Spinal cord (tissue), 9 donors: ENCODE measurements at regions not wholly inside any gene's neighbourhood (a gene's known extent, or its start where the extent isn't known, plus 50 kb on each side); places are given as distances from the start of the nearest gene placed in this dataset.
A peak's percentile ranks its signal among the peaks of the same experiment; 100 is the strongest.

ENCODE experiments used
- DNase-seq, 6 donors: peaks; one replicate each; pipeline versions ENCODE4 v3.0.0 to v3.0.0-alpha.2; 2013 to 2015; ENCODE audit warnings: low spot score in 6 of 6, low read depth in 4 of 6
- H3K27ac ChIP-seq: one replicate; pipeline ENCODE4 v1.5.1; 2013; ENCODE audit warnings: low read depth, low read length, control low read depth
- H3K27me3 ChIP-seq: one replicate; pipeline ENCODE4 v1.6.1; 2013; ENCODE audit warnings: low read length; ENCODE audit not compliant: control insufficient read depth, insufficient read depth
- H3K36me3 ChIP-seq: one replicate; pipeline ENCODE4 v1.6.1; 2013; ENCODE audit warnings: low read length; ENCODE audit not compliant: control insufficient read depth, insufficient read depth
- H3K4me1 ChIP-seq: one replicate; pipeline ENCODE4 v1.6.1; 2013; ENCODE audit warnings: low read length; ENCODE audit not compliant: control insufficient read depth, insufficient read depth
- H3K4me3 ChIP-seq: one replicate; pipeline ENCODE4 v1.5.1; 2013; ENCODE audit warnings: low read depth, low read length, control low read depth
- H3K9me3 ChIP-seq: one replicate; pipeline ENCODE4 v1.6.1; 2013; ENCODE audit warnings: low read length; ENCODE audit not compliant: control insufficient read depth, insufficient read depth
- WGBS: methylation state at CpG from one replicate; pipeline ENCODE4 v1.1.5; 2013; ENCODE audit warnings: missing lambda C conversion rate; ENCODE audit not compliant: insufficient coverage; 5-methylcytosine and 5-hydroxymethylcytosine counted together
- donor health status: healthy.

DNA sequence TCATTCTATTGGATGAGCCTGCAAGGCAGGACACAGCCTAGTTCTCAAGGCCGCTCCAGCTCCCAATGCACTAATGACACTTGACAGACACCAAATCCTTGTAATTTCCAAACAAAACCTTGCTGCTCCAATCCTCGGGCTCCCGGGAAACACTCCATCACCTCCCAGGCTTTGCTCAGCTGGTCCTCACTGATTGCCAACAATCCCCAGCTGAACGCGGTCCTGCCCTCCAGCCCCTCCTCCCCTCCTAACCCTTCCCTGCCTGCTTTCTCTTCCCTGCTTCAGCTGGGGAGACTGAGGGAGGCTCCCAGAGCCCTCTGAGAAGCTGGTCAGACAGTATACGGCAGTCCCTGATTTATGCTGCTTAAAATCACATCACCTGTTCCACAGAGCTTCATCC lies 114.4 kb upstream of the TNR start:
- Histone ChIP-seq H3K4me1 (peaks cover 17% of the 10 kb centered on the region), H3K27me3 (no peaks in the 10 kb centered on the region), H3K4me3 (no peak overlapping the region), H3K27ac (no peak overlapping the region), H3K36me3 (no peaks in the 10 kb centered on the region), H3K9me3 (no peaks in the 10 kb centered on the region)
- 25% methylated on average over 6 of the region's 6 CpGs for WGBS
- peak in 2 of 6 donors; percentile 58 to 70 for DNase-seq

DNA sequence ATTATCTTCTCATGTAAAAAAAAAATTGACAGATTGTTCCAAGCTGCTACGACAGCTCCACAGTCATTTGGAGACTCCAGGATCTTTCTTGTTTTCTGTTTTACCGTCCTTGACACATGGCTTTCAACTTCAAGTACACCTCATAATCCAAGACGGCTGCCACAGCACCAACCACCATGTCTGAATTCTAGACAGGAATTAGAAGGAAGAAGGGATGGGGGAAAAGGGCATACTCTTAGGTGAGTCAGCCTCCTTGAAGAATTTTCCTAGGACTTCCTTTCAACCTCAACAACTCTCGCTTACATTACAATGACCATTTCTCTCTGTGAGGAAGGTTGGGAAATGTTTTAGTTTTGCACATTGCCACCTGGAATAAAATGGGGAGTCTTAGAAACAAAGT lies 110.3 kb upstream of the TNR start:
- Histone ChIP-seq H3K9me3 (no peaks in the 10 kb centered on the region), H3K4me1 (peaks cover 13% of the 10 kb centered on the region), H3K27me3 (no peaks in the 10 kb centered on the region), H3K36me3 (no peaks in the 10 kb centered on the region), H3K27ac (no peak overlapping the region), H3K4me3 (no peak overlapping the region)
- no peak for DNase-seq
- WGBS, result no CpG with 5 or more reads among the region's 4 CpGs

DNA sequence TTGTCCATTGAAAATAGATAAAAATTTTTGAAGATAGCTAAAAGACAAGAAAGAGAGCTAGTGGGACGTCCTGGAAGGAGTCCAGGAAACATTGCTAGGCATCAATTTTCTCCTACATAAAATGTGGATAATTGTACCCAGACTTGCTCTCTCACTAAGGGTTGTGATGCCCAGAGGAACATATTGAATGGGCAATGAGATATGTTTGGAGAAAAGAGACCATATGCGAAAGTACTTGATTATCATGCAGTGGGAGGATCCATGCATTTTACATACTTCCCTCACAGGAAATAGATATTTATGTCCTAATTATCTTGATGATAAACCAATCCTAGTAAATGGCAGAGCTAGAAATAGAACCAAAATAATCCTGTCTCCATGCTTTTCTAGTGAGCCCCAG lies 108.4 kb upstream of the TNR start:
- peak in 2 of 6 donors; percentile 48 to 50 for DNase-seq
- H3K27me3 ChIP-seq, result no peaks in the 10 kb centered on the region
- WGBS, result no CpG with 5 or more reads among the region's 2 CpGs
- no peaks in the 10 kb centered on the region for H3K36me3 ChIP-seq
- peaks cover 6% of the 10 kb centered on the region for H3K4me1 ChIP-seq
- no peak overlapping the region for H3K4me3 ChIP-seq
- H3K9me3 ChIP-seq, result no peaks in the 10 kb centered on the region
- no peak overlapping the region for H3K27ac ChIP-seq

DNA sequence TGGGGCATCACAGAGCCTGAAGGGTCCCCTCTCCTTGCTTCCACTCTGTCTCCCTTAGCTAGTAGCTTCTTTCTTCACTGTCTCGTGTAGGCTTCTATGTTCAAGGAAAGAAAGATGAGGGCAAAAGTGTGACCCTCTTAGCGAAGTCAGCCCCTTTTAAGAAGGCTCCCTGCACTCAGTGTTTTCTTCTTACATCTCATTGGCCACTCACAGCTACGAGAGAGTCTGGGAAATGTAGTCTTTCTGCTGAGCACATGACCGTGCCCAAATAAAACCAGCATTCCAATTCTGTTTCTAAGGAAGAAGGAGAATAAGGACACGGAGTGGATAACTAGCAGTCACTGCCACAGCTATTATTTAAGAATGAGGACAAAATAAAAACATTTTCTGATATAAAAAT lies 104.9 kb upstream of the TNR start:
- H3K36me3 ChIP-seq, result no peaks in the 10 kb centered on the region
- H3K4me1 ChIP-seq, result no peaks in the 10 kb centered on the region
- DNase-seq, result peak in 3 of 6 donors; percentile 32 to 84 (median 72)
- H3K27ac ChIP-seq, result no peak overlapping the region
- H3K27me3 ChIP-seq, result no peaks in the 10 kb centered on the region
- no peak overlapping the region for H3K4me3 ChIP-seq
- H3K9me3 ChIP-seq, result no peaks in the 10 kb centered on the region
- no CpG with 5 or more reads among the region's 5 CpGs for WGBS

DNA sequence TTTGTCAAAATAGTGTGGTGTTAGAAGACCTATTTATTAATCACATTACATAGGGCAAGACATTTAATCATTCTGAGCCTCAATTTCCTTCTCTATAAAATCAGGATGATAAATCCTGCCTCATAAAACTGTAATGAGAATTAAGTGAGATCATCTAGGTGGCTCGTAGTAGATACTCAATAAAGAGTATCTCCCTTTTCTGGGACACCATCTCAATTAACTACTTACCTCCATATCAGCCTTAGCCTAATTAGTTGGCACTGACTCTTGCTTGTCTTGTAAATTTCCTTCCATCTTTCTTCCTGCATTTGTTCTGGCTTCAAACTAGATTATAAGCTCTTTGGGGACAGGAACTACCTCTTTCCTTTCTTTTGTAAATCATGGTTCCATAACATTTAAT lies 102.6 kb upstream of the TNR start:
- Histone ChIP-seq H3K4me1 (no peaks in the 10 kb centered on the region), H3K4me3 (no peak overlapping the region), H3K36me3 (no peaks in the 10 kb centered on the region), H3K9me3 (no peaks in the 10 kb centered on the region), H3K27ac (no peak overlapping the region), H3K27me3 (no peaks in the 10 kb centered on the region)
- 100% methylated on average over 1 of the region's 1 CpG for WGBS
- DNase-seq, result no peak

DNA sequence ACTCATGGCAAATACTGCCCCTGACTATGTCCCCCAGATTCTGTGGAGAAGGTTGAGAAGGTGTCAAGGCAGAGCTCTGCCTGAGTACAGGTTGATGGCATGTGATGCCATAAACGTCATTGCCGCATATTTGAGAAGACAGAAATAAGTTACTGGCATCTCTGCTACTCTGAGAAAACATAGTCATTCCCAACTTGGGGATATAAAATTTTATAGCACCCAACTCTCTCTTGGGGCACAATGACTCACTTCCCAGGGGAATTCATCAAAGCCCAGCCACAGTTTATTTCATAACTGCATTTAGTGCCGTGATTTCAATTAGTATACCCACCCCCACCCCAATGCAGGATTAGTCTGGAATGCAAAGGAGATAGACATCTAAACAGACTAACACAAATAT lies 101.9 kb upstream of the TNR start:
- no peaks in the 10 kb centered on the region for H3K36me3 ChIP-seq
- no peaks in the 10 kb centered on the region for H3K27me3 ChIP-seq
- no peak overlapping the region for H3K4me3 ChIP-seq
- H3K9me3 ChIP-seq, result no peaks in the 10 kb centered on the region
- no peak for DNase-seq
- WGBS, result no CpG with 5 or more reads among the region's 3 CpGs
- H3K4me1 ChIP-seq, result no peaks in the 10 kb centered on the region
- H3K27ac ChIP-seq, result no peak overlapping the region

DNA sequence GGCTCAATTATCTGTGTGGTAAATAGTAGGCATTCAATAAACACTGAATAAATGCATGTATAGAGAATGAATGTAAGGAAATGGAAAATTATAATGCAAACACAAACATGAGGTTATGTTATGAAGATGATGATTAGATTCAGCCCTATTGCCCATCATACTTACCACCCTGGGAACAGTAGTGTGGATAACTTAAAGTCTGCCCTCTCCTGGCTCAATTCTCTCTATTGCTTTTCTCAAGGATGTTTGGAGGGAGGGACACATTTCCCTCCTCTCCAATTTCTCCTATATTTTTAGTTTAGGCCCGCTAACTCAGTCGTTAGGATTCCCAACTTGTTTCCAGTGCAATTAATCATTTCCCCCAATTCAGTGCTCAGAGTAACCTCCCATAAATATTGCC lies 101.5 kb upstream of the TNR start:
- no peaks in the 10 kb centered on the region for H3K9me3 ChIP-seq
- no peaks in the 10 kb centered on the region for H3K4me1 ChIP-seq
- H3K36me3 ChIP-seq, result no peaks in the 10 kb centered on the region
- WGBS, result 58% methylated on average over 2 of the region's 2 CpGs
- DNase-seq, result no peak
- H3K27ac ChIP-seq, result no peak overlapping the region
- H3K27me3 ChIP-seq, result no peaks in the 10 kb centered on the region
- no peak overlapping the region for H3K4me3 ChIP-seq

DNA sequence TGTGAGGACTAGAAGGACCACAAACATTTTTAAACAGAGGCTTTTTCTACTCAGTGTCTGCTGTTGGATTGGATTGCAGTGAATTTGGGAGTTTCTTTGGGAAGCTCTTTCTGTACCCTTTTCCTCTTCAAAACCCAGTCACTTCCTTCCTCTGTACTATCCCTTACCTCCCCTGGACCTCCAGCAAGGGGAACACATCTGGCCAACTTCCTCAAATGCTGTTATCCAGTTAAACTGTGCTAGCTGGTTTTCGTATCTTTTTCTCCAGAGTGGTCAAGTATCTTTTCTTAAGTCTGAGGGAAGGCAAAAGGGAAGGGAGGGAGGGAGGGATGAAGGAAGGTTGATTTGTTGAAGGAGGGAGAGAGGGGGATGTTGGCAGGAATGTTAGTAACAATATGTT lies 99.2 kb upstream of the TNR start:
- no peak overlapping the region for H3K27ac ChIP-seq
- no peaks in the 10 kb centered on the region for H3K36me3 ChIP-seq
- WGBS, result no CpG with 5 or more reads among the region's 1 CpG
- H3K9me3 ChIP-seq, result no peaks in the 10 kb centered on the region
- no peaks in the 10 kb centered on the region for H3K27me3 ChIP-seq
- no peak for DNase-seq
- no peaks in the 10 kb centered on the region for H3K4me1 ChIP-seq
- H3K4me3 ChIP-seq, result no peak overlapping the region

DNA sequence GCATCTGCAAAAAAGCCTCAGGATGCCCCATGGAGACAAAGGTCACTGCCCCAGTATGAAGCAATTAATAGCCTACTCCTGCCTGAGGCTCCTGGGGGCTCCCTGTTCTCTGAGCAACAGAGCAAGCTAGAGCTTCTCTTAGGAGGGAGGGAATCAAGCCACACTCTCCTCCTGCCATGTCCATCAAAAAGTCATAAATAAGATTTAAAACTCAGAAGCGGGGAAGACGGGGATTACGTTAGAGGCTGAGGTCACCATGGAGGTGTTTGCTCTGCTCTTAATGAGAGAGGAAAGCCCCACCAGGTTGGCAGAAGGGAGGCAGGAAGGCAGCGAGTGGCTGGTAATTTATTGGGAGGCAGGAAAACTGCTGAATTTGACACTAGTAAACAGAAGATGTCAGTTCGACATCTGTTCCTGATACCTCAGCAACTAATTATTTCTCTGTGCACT lies 98.4 kb upstream of the TNR start:
- Histone ChIP-seq H3K36me3 (no peaks in the 10 kb centered on the region), H3K4me3 (no peak overlapping the region), H3K27me3 (no peaks in the 10 kb centered on the region), H3K4me1 (no peaks in the 10 kb centered on the region), H3K27ac (no peak overlapping the region), H3K9me3 (no peaks in the 10 kb centered on the region)
- 73% methylated on average over 3 of the region's 5 CpGs for WGBS
- peak in 2 of 6 donors; percentile 38 to 43 for DNase-seq

DNA sequence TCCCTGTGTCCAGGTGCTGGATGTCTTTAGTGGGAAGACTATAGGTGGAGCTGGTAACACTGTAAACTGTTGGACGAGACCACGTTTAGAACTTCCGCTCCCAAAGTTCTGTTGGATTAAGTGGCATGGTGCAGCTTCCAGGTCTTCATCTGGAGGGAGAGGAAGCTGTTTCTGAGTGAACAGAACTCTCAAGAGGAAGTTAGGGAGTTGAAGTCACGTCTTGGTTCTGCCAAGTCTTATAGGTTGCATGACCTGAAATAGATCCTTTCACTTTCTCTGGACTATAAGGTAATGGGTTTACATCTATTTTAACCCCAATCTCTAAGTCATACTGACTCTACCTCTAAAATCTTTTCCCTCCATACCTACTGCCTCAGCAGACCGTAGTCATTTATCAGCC lies 97.4 kb upstream of the TNR start:
- Histone ChIP-seq H3K27me3 (no peaks in the 10 kb centered on the region), H3K27ac (no peak overlapping the region), H3K9me3 (no peaks in the 10 kb centered on the region), H3K4me3 (no peak overlapping the region), H3K36me3 (no peaks in the 10 kb centered on the region), H3K4me1 (no peaks in the 10 kb centered on the region)
- 80% methylated on average over 4 of the region's 5 CpGs for WGBS
- no peak for DNase-seq
